Spleen (tissue), 7 donors: ENCODE measurements at regions not wholly inside any gene's neighbourhood (a gene's known extent, or its start where the extent isn't known, plus 50 kb on each side); places are given as distances from the start of the nearest gene placed in this dataset.

Experiments used
- POLR2A ChIP-seq, 3 donors: fragments of 450-650 bp; IDR thresholded peaks; one replicate each; pipeline ENCODE4 v1.5.1; 2017; ENCODE audit warnings: antibody characterized with exemption in 3 of 3, mild to moderate bottlenecking in 1 of 3
- POLR2AphosphoS5 ChIP-seq, 3 donors: sonication (generic); formaldehyde crosslinking; IDR thresholded peaks; one replicate each; pipeline ENCODE4 v1.5.1; 2017; ENCODE audit warnings: antibody characterized with exemption in 3 of 3
- TF ChIP-seq, protein P1 (sequence below), 11 experiments: fragments of 200-600 bp in 7 of 11; fragments of 450-650 bp in 4 of 11; sonication (generic) in 4 of 11; IDR thresholded peaks in 8 of 11; conservative IDR thresholded peaks in 3 of 11; 1 replicate in 7 of 11; 2 replicates in 4 of 11; pipeline versions ENCODE4 v1.4.0 to v1.8.0; 2016 to 2021; ENCODE audit warnings: antibody characterized with exemption in 11 of 11, inconsistent platforms in 4 of 11, mild to moderate bottlenecking in 1 of 11
- donor health status: DM: no; HTN: no; CAD: no; lungs with moderate emphysema.
- donor health status: DM: no; HTN: no; CAD: no.
- donor health status: DM: no; HTN: no; CAD: no.

DNA sequence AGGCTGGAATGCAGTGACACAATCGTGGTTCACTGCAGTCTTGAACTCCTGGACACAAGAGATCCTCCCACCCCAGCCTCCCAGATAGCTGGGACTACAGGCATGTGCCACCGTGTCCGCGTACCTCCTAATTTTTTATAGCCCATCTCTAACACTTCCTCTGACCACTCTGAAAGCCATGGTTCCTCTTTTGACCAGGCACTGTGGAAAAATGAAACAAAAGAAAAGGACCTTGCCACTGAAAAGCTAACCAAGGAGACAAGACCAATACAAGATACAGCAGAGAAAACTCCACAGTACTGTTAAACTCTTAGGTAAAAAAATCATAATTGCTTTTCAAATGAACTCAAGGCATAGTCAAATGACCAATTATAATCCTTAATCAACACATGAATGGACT is 233.3 kb downstream of the NEDD1 start:
- TF ChIP-seq, protein P1, sequence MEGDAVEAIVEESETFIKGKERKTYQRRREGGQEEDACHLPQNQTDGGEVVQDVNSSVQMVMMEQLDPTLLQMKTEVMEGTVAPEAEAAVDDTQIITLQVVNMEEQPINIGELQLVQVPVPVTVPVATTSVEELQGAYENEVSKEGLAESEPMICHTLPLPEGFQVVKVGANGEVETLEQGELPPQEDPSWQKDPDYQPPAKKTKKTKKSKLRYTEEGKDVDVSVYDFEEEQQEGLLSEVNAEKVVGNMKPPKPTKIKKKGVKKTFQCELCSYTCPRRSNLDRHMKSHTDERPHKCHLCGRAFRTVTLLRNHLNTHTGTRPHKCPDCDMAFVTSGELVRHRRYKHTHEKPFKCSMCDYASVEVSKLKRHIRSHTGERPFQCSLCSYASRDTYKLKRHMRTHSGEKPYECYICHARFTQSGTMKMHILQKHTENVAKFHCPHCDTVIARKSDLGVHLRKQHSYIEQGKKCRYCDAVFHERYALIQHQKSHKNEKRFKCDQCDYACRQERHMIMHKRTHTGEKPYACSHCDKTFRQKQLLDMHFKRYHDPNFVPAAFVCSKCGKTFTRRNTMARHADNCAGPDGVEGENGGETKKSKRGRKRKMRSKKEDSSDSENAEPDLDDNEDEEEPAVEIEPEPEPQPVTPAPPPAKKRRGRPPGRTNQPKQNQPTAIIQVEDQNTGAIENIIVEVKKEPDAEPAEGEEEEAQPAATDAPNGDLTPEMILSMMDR (IDR thresholded peaks at IDR 0.05 in 8 of 11, conservative IDR thresholded peaks at IDR 0.05 in 3 of 11), result no peak
- TF ChIP-seq POLR2A (IDR thresholded peaks at IDR 0.05) (no peak), POLR2AphosphoS5 (IDR thresholded peaks at IDR 0.05) (no peak)
